Psoas muscle (tissue), 7 donors: ENCODE measurements at regions not wholly inside any gene's neighbourhood (a gene's known extent, or its start where the extent isn't known, plus 50 kb on each side); places are given as distances from the start of the nearest gene placed in this dataset.

Experiments used
- ATAC-seq, 4 donors: fragments of 200-7000 bp; cut with Tn5 transposase; one replicate each; pipeline ENCODE4 v1.9.1; 2020; ENCODE audit warnings: moderate library complexity in 3 of 4, mild to moderate bottlenecking in 2 of 4
- DNase-seq, 2 donors: peaks; one replicate each; pipeline ENCODE4 v3.0.0-alpha.2; 2020
- H3K27ac ChIP-seq: fragments of 200-600 bp; one replicate; pipeline ENCODE4 v1.8.0; 2022
- H3K27me3 ChIP-seq, 3 donors: fragments of 200-600 bp in 1 of 3; one replicate each; pipeline versions ENCODE4 v1.6.1 to v1.8.0; 2013 to 2022; ENCODE audit warnings: low read length in 2 of 3, mild to moderate bottlenecking in 2 of 3, moderate library complexity in 1 of 3; ENCODE audit not compliant: insufficient read depth in 3 of 3
- H3K36me3 ChIP-seq, 2 donors: fragments of 200-600 bp in 1 of 2; one replicate each; pipeline versions ENCODE4 v1.6.1 to v1.8.0; 2013 to 2022; ENCODE audit warnings: low read depth in 1 of 2, mild to moderate bottlenecking in 1 of 2, moderate library complexity in 1 of 2; ENCODE audit not compliant: insufficient read depth in 1 of 2
- H3K4me1 ChIP-seq: fragments of 200-600 bp; one replicate; pipeline ENCODE4 v1.8.0; 2022
- H3K4me3 ChIP-seq: fragments of 200-600 bp; one replicate; pipeline ENCODE4 v1.8.0; 2022; ENCODE audit warnings: mild to moderate bottlenecking
- H3K9me3 ChIP-seq: fragments of 200-600 bp; one replicate; pipeline ENCODE4 v1.8.0; 2022
- CTCF ChIP-seq: fragments of 200-600 bp; IDR thresholded peaks from one replicate; pipeline ENCODE4 v1.8.0; 2022; ENCODE audit warnings: antibody characterized with exemption
- WGBS, 3 donors: extraction: QIAGEN DNeasy Blood & Tissue Kit; methylation state at CpG; one replicate each; pipeline versions ENCODE4 v1.1.6 to v1.1.7; 2013; 5-methylcytosine and 5-hydroxymethylcytosine counted together
- intact Hi-C, 2 donors: fragments of 100-400 bp; cut with DNase I; formaldehyde crosslinking; loops; one replicate each; pipeline versions ENCODE4 v1.11.0 to v1.14.2; 2022
- donor health status: healthy with polysubstance abuse.
- donor health status: DM: no; HTN: no; CAD: no; lungs with moderate emphysema.
- donor health status: Bipolar disorder and iron deficiency.
- donor health status: healthy.
- donor health status: DM: yes; HTN: yes; CAD: no.
- donor health status: DM: no; HTN: no; CAD: no.
- donor health status: DM: yes; HTN: yes; CAD: no.

- ATAC-seq (no peak), DNase-seq (no peak)
- Histone ChIP-seq H3K27me3 (no peaks in the 10 kb centered on the region), H3K4me1 (no peaks in the 10 kb centered on the region), H3K9me3 (no peaks in the 10 kb centered on the region), H3K27ac (no peak overlapping the region), H3K36me3 (no peaks in the 10 kb centered on the region), H3K4me3 (no peak overlapping the region)
- intact Hi-C loops: no loop called here
- TF ChIP-seq CTCF: no peak
- 34 to 38% (median 36%) methylated on average over 6 of the region's 6 CpGs for WGBS, 3 donors
Observed at GRCh38 chr5:111645303-111645838, 111.6 kb downstream of the NREP start.

GRCh38 chr5:111643499-111643898 is 113.5 kb downstream of the NREP start:
- intact Hi-C loops: no loop called here
- Histone ChIP-seq H3K9me3 (peaks cover 7% of the 10 kb centered on the region), H3K4me3 (no peak overlapping the region), H3K36me3 (no peaks in the 10 kb centered on the region), H3K4me1 (no peaks in the 10 kb centered on the region), H3K27me3 (no peaks in the 10 kb centered on the region), H3K27ac (no peak overlapping the region)
- no peak for TF ChIP-seq CTCF
- ATAC-seq (no peak), DNase-seq (no peak)
- 82 to 92% (median 84%) methylated on average over 2 of the region's 2 CpGs for WGBS, 3 donors

GRCh38 chr5:111641533-111642233 is 115.3 kb downstream of the NREP start:
- WGBS, 3 donors: 48 to 65% (median 50%) methylated on average over 4 of the region's 4 CpGs
- H3K27ac ChIP-seq: no peak overlapping the region
- no peak for TF ChIP-seq CTCF
- no peaks in the 10 kb centered on the region for H3K27me3 ChIP-seq
- H3K4me3 ChIP-seq: no peak overlapping the region
- no peaks in the 10 kb centered on the region for H3K4me1 ChIP-seq
- intact Hi-C loops: no loop called here
- H3K36me3 ChIP-seq: no peaks in the 10 kb centered on the region
- no peak for ATAC-seq
- peaks cover 7% of the 10 kb centered on the region for H3K9me3 ChIP-seq
- no peak for DNase-seq

- H3K27me3 ChIP-seq: no peaks in the 10 kb centered on the region
- no peak for DNase-seq
- no peak for TF ChIP-seq CTCF
- H3K4me1 ChIP-seq: peaks cover 6% of the 10 kb centered on the region
- H3K27ac ChIP-seq: no peak overlapping the region
- peaks cover 7% of the 10 kb centered on the region for H3K9me3 ChIP-seq
- H3K36me3 ChIP-seq: no peaks in the 10 kb centered on the region
- H3K4me3 ChIP-seq: no peak overlapping the region
- WGBS, 3 donors: 63 to 83% (median 71%) methylated on average over 2 of the region's 2 CpGs
- ATAC-seq: no peak
- intact Hi-C loops: no loop called here
Observed at GRCh38 chr5:111639912-111640311, 117.1 kb downstream of the NREP start.

GRCh38 chr5:111636736-111637135 is 120.3 kb downstream of the NREP start:
- no peak for DNase-seq
- peaks cover 7% of the 10 kb centered on the region for H3K9me3 ChIP-seq
- peaks cover 11% of the 10 kb centered on the region for H3K4me1 ChIP-seq
- H3K36me3 ChIP-seq: no peaks in the 10 kb centered on the region
- H3K27ac ChIP-seq: no peak overlapping the region
- 27 to 50% (median 43%) methylated on average over 2 of the region's 2 CpGs for WGBS, 3 donors
- no peaks in the 10 kb centered on the region for H3K27me3 ChIP-seq
- no peak for ATAC-seq
- TF ChIP-seq CTCF: no peak
- intact Hi-C loops: no loop called here
- no peak overlapping the region for H3K4me3 ChIP-seq
